Limb (tissue), 2 donors: ENCODE measurements at regions not wholly inside any gene's neighbourhood (a gene's known extent, or its start where the extent isn't known, plus 50 kb on each side); places are given as distances from the start of the nearest gene placed in this dataset.
A peak's percentile ranks its signal among the peaks of the same experiment; 100 is the strongest.

Source experiments
- DNase-seq, 2 donors: peaks; one replicate each; pipeline ENCODE4 v3.0.0-alpha.2; 2016; ENCODE audit errors: extremely low spot score in 2 of 2

DNA sequence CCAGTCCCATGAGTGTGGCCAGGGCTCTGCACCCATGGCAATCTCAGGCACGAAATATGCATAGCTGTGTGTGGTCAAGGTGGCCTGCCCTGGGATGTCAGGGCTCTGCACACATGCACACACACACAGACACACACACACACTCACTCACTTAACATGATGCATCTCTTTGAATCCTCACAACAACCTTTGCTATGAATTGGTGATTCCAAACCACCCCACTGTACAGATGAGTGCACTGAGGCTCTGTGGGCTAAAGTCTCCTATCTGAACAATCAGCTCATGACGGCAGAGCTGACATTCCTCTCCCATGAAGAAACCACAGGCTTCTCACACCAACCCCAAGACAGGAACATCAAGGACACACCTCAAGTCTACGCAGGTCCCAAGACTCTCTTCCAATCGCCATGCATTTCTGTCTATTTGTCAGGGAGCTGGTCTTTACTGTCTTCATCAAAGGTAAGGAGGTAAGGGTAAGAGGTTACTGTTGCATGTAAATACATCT is 131.6 kb downstream of the ETS2 start:
- no peak for DNase-seq

DNA sequence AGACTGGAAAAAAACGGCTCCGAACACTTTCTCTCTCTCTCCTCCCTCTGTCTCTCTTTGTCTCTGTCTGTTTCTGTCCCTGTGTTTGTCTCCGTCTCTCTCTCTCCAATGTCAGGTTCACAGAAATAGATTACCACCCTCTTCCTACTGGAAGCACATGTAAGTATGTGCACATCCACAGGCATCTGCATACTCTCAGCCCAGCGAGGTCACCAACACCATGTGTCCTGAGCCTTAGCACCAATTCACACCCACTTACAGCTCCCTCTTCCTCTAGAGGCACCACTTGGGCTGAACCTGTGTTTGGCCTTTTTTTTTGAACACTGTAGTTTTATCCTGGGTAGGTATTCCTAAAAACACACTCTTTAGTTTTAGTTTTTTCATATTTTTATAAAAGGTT is 130.5 kb downstream of the ETS2 start:
- DNase-seq, result no peak

DNA sequence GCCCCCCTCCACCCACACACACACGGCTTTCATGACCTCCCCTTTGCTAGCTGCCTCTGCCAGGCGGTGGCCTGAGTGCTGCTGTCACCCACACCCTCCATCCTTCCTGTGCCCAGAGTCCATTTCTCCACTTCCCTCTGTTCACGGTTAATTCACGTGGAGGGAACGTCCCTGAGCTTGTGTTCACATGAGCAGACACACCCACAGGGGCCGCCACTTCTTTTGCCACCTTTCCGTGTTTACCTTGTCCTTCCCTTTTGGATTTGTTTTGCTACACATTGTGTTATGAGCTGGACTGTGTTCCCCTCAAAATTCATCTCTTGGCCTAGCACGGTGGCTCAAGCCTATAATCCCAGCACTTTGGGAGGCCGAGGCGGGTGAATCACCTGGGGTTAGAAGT is 128.0 kb downstream of the ETS2 start:
- no peak for DNase-seq

DNA sequence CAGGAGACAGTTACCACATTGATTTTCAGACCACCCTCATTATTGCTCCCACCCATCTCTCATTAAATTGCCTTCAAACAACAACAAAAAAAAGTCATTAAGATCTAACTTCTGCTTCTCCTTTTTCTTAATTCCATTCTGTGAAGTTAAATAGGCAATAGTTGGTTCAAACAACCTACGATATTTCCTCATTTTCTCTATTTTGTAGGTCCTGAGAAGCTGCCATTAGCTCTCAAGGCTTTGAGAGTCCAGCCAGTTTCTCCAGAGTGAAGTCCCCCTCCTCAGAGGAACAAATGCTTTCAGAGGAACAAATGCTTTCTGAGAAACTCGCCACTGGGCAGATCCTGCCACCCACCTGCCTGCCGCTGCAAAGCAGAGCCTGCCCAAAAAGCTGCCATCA is 125.6 kb downstream of the ETS2 start:
- no peak for DNase-seq

DNA sequence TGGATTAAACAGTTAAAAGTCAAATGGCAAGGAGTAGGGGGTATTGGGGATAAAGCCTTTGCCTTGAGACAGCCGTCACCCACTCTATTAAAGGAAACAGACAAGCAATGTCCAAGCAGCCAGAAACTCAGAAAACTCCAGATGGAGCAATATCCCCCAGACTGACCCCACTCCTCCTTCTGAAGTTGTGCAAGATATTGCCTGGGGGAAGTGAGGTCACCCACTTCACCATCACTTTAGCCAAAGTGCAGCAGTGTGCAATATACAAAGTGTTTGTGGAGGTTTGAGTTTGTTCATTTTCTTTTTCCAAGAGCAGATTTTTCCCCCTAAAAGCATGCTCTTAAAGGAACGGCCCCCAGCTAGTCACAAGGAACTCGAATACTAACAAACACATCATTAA is 125.1 kb downstream of the ETS2 start:
- DNase-seq, result no peak

DNA sequence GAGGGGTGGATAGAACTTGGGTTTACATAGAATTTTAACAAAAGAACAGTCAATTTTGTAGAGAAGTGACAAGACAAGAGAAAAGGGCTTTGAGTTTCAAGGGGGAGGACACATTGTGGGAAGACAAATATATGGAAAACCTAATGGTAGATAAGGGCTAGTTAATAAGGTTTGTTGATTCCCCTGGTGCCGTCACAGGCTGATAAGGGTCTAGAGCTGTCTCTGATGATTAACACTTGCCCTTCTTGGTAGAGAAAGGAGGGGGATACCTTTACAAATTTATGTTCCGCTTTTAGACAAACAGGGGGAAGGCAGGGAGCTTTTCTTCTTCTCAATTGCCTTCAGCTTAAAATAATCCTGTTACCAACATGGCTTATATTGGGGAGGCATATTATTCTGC is 124.3 kb downstream of the ETS2 start:
- DNase-seq, result no peak

DNA sequence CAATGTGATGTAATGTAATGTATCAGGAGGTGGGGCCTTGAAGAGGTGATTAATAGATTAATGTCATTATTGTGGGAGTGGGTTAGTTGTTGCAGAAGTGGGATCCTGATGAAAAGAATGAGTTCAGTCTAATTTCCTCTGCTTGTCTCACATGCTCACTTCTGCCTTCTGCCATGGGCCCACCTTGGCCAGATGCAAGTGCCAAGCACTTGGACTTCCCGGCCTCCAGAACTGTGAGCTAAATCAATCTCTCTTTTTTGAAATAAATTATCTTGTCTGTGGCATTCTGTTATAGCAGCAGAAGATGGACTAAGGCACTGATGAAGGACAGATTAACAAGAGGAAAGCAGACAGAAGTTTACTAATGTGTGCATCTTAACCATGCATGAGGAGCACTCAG is 123.9 kb downstream of the ETS2 start:
- DNase-seq, result no peak

DNA sequence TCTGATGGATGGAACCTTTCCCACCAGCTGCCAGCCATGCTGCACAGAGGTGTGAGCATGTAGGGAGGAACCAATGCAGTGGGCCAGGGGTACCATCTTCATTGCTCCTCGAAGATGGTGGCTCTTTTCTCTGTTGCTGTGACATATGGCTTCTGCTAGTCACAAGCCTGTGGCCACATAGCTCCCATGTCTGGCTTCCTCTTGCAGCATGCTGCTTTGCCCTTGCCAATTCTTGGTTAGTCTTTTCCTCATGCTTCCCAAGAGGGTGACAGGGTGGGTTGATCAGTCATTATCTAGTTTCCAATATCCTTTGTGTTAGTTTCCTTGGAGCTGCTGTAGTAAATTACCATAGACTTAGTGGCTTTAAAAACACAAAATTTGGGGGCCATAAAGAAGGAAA is 123.4 kb downstream of the ETS2 start:
- no peak for DNase-seq

DNA sequence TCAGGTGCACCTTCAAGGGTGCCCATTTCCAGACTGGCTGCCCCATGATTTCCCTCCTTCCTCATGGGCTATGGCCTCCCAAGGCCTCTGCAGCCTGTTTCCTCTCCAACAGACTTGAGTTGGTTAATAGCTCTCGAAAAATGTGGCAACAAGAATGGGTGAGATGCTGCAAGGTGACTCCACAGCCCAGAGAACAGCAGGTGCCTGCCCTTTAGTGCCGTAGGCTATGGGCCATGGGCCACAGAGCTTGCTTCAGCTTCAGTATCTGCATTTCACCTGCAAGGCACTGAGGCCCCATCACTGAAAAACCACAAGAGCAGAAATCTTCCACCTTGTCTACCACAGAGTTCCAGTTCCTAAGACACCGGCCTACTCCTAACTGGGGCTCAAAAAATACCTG is 122.0 kb downstream of the ETS2 start:
- DNase-seq, result no peak

DNA sequence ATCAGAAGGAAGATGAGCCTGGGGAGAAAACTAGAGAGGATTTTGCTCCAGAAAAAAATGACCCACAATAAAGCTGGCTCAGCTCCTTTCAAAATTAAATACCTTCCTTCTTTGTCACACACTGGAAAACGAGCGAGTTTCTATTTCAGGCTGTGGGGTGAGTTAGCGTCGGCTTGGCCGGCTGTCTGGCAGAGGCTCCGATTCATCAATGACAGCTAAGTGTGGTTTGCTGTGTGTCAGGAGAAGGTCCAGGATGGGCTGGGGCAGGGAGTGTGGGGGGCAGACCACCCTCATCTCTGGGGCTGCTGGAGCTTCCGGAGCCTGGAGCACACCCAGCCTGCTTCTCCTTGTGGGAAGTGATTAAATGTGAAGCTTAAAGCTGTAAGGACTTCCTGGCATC is 120.2 kb downstream of the ETS2 start:
- DNase-seq, result peak; percentile 71 to 73

DNA sequence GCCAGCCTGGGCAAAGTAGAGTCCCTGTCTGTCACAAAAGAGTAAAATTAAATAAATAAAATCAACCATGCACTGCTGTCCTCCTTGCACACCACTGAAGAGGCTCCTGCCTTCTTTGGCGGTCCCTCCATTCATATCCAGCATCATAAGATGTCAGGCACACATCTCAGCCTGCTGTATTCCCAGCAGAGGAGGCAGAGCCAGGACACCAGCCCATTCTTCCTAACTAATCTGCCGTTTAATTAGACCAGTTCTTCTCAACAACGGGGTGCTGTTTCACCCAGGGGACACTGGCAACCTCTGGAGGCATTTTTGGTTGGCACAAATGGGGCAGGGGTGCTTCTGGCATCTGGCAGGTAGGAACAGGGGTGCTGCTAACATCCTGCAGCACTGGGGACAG is 119.7 kb downstream of the ETS2 start:
- DNase-seq, result no peak

DNA sequence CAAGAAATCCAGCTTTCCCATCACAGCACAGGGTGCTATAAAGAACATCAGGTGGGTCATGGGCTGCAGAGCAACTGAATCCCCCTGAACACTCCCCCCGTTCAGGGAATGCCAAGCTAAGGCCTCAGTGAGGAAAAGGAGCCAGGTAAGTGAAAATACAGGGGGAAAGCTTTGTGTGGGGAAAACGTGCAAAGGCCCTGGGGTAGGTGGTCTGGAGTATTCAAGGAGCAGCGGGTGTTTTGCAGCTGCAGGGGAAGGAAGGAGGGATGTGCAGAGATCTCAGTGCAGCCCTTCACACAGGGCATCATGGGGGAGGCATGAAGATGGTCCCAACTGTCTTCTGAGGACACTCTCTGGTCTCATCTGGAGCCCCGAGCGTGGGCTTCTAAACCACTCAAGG is 119.2 kb downstream of the ETS2 start:
- no peak for DNase-seq

DNA sequence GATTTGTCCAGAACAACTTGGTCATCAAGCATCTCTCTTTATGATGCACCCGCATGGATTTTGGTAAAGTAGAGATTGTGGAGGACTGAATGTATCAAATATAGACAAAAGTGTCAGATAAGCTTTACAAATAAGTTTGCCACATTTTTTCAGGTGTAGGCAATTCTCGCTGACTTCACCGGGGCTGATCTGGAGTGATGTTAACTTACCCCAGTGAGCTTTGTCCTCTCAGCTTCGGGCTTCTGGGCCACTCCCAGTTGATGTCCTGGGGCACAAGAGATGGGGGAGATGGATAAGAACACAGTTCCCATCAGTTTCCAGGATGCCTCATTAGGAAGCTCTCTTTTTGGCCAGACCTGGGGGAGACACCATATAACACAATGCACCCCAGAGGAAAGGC is 117.7 kb downstream of the ETS2 start:
- no peak for DNase-seq

DNA sequence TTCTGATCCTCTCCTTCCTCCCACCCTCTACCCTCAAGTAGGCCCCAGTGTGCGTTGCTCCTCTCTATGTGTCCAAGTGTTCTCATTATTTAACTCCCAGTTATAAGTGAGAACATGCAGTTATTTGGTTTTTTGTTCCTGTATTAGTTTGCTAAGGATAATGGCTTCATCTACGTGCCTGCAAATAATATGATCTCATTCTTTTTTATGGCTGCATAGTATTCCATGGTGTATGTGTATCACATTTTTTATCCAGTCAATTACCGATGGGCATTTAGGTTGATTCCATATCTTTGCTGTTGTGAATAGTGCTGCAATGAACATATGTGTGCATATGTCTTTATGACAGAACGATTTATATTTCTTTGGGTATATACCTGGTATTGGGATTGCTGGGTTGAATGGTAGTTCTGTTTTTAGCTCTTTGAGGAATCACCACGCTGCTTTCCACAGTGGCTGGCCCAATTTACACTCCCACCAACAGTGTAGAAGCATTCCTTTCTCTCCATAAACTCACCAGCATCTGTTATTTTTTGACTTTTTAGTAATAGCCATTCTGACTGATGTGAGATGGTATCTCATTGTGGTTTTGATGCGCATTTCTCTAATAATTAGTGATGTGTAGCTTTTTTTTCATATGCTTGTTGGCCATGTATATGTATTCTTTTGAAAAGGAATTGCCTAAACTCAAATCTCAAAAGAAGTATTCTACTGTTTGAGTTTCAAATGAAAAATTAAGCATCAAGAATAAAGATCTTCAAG is 116.9 kb downstream of the ETS2 start:
- no peak for DNase-seq

DNA sequence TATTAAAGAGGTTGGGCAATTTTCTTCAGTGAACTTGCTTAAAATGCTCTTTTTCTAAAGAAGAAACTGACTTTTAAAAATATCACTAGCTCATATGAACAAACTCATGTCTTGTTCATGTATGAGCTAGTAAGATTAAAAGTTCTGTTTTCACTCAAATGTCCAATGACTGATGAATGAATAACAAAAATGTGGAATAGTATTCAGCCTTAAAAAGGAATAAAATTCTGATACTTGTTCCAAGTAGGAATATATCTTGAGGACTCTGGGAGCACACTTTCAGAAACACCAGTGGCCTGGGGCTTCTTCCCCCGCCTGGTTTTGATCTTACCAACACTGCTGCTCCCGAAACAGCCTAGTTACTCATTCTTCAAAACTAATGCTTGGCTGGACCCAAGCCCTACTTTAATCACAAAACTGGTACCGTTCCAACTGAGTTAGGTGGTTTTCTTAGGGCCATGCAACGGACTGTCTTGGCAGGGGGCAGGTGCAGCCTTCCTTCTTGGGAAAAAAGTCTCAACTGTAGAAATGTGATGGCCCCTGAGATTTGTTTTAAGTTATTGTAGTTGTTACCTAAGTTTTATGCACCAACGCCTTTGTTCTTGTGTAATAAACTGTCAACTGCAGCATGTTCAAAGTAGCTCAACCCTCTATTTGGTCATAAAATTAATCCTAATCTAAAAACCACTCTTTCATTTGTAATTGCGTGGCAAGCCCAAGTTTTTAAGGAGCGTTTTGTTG is 116.0 kb downstream of the ETS2 start:
- DNase-seq, result no peak

DNA sequence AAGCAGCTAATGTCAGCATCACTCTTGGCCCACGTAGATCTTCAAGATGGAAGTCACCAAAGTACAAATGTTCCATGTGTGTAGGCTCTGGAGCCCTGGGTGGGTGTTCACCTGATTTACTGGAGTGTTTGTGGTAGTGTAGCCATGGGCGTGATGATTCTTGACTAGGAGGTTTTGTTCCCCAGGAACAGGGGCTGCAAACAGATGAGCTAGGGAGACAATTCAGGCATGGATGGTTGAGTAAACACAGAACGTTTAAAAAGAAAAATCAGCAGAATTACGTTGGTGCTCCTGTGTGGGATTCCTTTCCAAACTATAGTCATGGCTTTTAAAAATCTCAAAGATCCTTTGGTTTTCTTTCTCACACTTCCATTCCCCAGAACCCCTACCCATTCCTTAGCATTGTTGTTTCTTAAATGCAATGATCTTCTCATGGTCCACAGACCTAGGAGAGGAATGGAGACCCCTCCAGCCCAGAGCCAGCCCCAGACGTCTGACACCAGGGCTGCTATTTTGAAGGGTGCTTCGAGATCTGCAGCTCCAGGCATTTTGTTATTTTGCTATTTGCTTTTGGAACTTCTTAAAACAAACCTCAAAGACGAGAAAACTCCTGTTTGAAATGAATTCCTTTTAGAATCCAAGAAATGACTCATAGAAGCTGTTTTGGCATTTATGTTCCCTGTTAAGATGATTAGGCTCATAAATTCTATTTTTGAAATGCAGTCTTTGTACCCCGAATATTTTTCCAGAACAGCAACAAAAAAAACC is 115.1 kb downstream of the ETS2 start:
- DNase-seq, result peak in 1 of 2 donors; percentile 58

DNA sequence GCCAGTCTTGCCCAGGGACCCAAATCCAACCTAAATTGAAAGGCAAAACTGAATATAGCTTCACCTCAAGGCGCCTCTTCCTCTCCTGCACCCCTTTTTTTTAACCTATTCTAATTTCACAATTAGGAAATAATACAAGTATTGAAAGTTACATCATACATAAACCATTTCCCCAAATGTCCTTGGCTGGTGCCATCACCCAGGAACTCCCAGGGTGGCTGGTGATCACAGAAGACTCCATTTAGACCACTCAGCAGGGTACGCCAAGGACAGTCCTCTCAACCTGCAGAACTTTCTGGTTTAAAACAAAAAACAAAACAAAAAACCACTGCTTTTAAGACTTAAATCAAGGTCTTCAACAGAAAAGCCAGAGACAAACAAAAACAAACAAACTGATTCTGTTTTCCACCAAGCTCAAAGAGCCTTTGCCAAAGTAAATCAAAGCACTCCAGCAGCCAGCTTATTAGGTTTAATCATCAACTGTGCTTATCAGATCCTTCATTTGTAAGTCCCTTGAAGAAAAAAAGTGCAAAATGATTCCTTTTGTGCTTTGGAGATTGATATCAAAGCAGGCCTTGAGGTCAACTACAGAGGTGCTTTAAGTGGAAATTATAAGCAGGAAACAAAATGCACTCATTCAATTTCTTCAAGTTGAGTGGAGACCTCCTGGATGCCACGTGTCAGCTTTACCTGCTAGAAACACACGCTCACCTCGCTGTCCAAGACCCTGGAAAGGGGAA is 113.0 kb downstream of the ETS2 start:
- no peak for DNase-seq

DNA sequence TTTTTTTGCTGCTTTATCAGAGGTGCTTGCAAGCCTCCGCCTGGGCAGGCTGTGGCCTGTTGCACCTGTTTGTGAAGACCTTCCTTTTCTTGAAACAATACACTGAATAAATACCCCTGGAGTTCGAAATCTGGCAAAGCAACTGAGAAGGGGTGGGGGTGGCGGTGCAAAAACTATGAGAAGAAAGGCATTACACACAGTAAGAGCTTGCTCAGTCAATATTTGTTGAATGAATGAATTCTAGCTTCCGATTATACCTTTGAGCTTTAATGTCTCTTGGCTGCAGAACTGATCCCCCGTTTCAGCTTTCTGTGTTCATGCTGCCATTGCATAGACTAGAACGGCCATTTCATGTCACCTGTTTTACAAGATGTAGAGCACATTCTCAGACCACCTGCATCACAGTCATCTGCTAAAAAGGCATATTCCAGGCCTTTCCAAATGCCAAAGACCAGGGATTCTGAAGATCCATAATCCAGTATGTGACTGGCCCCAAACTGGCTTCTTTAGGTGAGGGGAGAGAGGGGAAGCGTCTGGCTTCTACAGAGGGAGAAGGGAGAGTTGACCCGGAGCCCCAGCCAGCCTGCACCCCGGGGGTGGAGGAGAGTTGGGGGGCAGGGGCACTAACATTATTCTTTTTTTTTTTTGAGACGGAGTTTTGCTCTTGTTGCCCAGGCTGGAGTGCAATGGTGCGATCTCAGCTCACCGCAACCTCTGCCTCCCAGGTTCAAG is 111.5 kb downstream of the ETS2 start:
- no peak for DNase-seq

DNA sequence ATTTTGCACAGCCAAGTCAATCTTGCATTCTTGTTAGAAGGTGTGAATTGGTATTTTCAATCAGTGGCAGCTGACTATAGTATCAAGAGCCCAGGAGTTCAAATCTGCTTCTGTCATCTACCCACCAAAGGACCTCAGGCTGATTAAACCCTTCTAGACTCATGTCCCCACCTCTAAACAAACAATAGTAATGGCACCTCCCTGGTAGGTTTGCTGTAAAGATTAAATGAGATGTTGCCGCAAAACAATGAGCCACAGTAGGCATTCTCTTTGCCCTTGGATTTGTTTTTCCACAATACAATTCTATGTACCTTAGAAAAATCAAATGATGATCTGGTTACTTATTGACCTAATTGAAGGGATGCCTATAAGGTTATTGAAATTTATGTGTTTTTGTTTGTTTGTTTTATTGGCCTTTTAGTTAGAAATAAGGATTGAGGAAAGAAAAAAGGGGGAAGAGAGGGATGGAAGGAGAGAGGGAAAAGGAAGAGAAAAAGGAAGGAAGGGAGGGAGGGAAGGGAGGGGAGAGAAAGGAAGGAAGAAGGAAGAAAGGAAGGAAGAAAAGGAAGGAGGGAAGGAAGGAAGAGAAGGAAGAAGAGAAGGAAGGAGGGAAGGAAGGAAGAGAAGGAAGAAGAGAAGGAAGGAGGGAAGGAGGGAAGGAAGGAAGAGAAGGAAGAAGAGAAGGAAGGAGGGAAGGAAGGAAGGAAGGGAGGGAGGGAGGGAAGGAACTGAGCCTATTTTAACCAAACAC is 110.7 kb downstream of the ETS2 start:
- no peak for DNase-seq

DNA sequence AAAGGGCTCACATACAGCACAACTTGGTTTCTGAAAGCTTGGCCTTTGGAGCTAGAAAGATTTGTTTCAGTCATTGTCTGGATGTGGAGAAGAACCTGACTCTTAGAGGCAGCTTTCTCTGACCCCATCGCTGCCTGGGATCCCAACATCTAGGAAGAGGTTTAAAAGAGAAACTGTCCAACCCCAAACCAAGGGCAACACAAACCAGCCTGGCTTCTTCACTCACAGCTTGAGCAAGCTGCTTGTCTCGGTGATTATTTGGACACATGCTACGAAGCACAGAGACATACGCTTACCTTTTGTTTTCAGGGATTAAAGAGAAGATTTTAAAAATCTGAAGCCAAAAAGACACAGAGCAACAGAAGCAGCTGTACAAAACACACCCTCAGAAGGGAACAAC is 109.8 kb downstream of the ETS2 start:
- no peak for DNase-seq
